Activated CD4-positive, alpha-beta T cell treated with anti-CD3 and anti-CD28 coated beads for 36 hours (primary cell): ENCODE measurements at regions not wholly inside any gene's neighbourhood (a gene's known extent, or its start where the extent isn't known, plus 50 kb on each side); places are given as distances from the start of the nearest gene placed in this dataset.

ENCODE experiments used
- ATAC-seq: fragments of 200-7000 bp; cut with Tn5 transposase; one replicate; pipeline ENCODE4 v1.10.0; 2021; ENCODE audit warnings: mild to moderate bottlenecking, moderate library complexity
- CTCF ChIA-PET: fragments of 350-600 bp; sonication (Branson Sonifier 250); formaldehyde crosslinking; loops from one replicate; lab custom pipeline; 2021; ENCODE audit warnings: antibody characterized with exemption; lab: Charles Lee
- POLR2A ChIA-PET: fragments of 350-600 bp; sonication (Branson Sonifier 250); formaldehyde crosslinking; loops from one replicate; lab custom pipeline; 2021; ENCODE audit warnings: antibody characterized with exemption, inconsistent platforms; lab: Charles Lee
- DNase-seq: peaks from one replicate; pipeline ENCODE4 v3.0.0-alpha.2; 2020
- H3K27ac Mint-ChIP-seq: one replicate; pipeline ENCODE4 v1.8.0; 2021; ENCODE audit warnings: mixed read lengths
- H3K27me3 Mint-ChIP-seq: one replicate; pipeline ENCODE4 v1.8.0; 2021; ENCODE audit warnings: mixed read lengths
- H3K36me3 Mint-ChIP-seq: one replicate; pipeline ENCODE4 v1.8.0; 2021; ENCODE audit warnings: low read depth, mixed read lengths
- H3K4me1 Mint-ChIP-seq: one replicate; pipeline ENCODE4 v1.8.0; 2021; ENCODE audit warnings: mixed read lengths
- H3K4me3 Mint-ChIP-seq: one replicate; pipeline ENCODE4 v1.8.0; 2021; ENCODE audit warnings: mild to moderate bottlenecking, moderate library complexity, mixed read lengths
- H3K9me3 Mint-ChIP-seq: one replicate; pipeline ENCODE4 v1.8.0; 2021; ENCODE audit warnings: low read depth, mixed read lengths
- intact Hi-C, 2 experiments: fragments of 100-400 bp; cut with DNase I in 1 of 2; cut with micrococcal nuclease in 1 of 2; formaldehyde crosslinking; loops; one replicate each; pipeline versions ENCODE4 v1.14.2 to v1.15.1; 2022 to 2024; cut with DNase I, micrococcal nuclease

DNA sequence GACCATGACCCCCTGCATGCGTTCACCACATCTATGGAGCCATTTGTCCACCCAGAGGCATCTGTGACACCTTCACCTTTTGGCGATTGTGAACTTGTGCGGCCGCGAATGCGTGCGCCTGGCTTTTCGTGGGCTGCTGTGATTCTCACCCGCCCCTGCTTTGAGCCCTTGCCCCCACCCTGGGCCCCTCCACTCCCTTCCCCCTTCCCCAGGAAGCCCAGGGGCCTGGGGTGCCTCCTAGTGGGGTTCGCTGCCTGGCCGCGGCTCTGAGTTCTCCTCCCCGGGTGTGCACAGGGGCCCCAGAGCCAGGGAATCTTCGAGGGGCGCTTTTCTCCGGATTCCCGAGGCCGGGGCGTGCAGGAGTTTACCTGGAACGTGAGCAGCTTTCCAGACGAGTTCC, 97.9 kb upstream of the ACTRT2 start:
- ChIA-PET POLR2A (no interaction called here), CTCF (no interaction called here)
- Mint-ChIP-seq H3K36me3 (no peaks in the 10 kb centered on the region), H3K4me1 (no peaks in the 10 kb centered on the region), H3K27me3 (peaks cover 2% of the 10 kb centered on the region), H3K4me3 (no peak overlapping the region), H3K27ac (no peak overlapping the region), H3K9me3 (no peaks in the 10 kb centered on the region)
- intact Hi-C loops = loop anchor here in 1 of 2 experiments (5.0 kb wide), 1 partner anchor 101 kb away; no protein-coding TSS in a partner anchor
- DNase-seq (no peak), ATAC-seq (no peak)

DNA sequence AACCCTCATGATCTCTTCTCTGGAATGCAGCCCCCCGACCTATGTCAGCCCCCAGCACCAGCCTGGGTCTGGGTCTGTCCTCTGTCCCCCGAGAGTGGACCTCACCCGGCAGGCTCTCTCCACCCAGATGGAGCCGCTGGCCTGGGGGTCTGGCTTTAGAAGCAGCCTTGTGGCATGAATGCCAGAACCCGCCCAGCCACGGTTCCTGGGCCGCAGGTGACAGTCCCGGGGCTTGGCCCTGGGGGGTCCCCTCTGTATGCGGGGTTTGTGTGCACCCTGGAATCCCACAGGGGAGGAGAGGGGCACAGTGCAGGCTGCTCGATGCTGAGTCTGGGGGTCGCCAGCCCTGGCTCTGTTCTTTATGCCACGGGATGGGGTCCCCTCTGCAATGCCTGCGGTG, 96.0 kb upstream of the ACTRT2 start:
- Mint-ChIP-seq H3K27ac (no peak overlapping the region), H3K4me1 (no peaks in the 10 kb centered on the region), H3K9me3 (no peaks in the 10 kb centered on the region), H3K36me3 (no peaks in the 10 kb centered on the region), H3K27me3 (peaks cover 2% of the 10 kb centered on the region), H3K4me3 (no peak overlapping the region)
- ChIA-PET POLR2A (no interaction called here), CTCF (interaction anchor here (1.6 kb wide), 1 partner anchor 103 kb away, joined by 3 read pairs; no protein-coding TSS in a partner anchor)
- ATAC-seq (no peak), DNase-seq (no peak)
- intact Hi-C loops = no loop called here

DNA sequence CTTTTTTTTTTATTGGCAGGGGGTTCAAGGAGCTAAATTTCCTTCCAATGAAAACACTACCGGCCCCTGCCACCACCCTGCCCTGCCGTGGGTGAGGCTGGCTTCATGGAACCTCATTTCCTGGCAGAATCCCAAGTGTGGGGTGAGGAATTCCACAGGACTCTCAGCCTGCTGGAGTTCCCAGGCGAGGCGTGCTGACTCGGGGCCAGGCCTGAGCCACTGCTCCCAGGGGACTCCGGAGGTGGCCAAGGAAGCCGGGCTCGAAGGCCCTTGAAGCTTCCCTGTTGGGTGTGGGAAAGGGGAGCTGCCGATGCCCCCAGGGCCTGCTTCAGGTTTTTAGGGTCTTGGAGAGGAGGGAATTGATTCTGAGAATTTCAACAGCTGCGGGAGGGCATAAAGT, 95.3 kb upstream of the ACTRT2 start:
- no peak overlapping the region for H3K27ac Mint-ChIP-seq
- H3K27me3 Mint-ChIP-seq = peaks cover 2% of the 10 kb centered on the region
- ATAC-seq (no peak), DNase-seq (no peak)
- no peak overlapping the region for H3K4me3 Mint-ChIP-seq
- CTCF ChIA-PET = interaction anchor here (1.6 kb wide), 1 partner anchor 103 kb away, joined by 3 read pairs; no protein-coding TSS in a partner anchor
- H3K4me1 Mint-ChIP-seq = no peaks in the 10 kb centered on the region
- no peaks in the 10 kb centered on the region for H3K9me3 Mint-ChIP-seq
- POLR2A ChIA-PET = no interaction called here
- H3K36me3 Mint-ChIP-seq = no peaks in the 10 kb centered on the region
- intact Hi-C loops = no loop called here

- POLR2A ChIA-PET = no interaction called here
- Mint-ChIP-seq H3K27me3 (peaks cover 2% of the 10 kb centered on the region), H3K27ac (no peak overlapping the region), H3K4me1 (no peaks in the 10 kb centered on the region), H3K36me3 (no peaks in the 10 kb centered on the region), H3K4me3 (no peak overlapping the region), H3K9me3 (no peaks in the 10 kb centered on the region)
- no peak for DNase-seq
- CTCF ChIA-PET = interaction anchor here (0.5 to 1.6 kb wide), 3 partner anchors 104 to 1658 kb away, joined by 3 read pairs; no protein-coding TSS in a partner anchor
- no peak for ATAC-seq
- intact Hi-C loops = no loop called here
These were observed 94.7 kb upstream of the ACTRT2 start for GRCh38 chr1:2926447-2927055.

- intact Hi-C loops = no loop called here
- POLR2A ChIA-PET = no interaction called here
- CTCF ChIA-PET = no interaction called here
These were observed 93.6 kb upstream of the ACTRT2 start for GRCh38 chr1:2927393-2928360.

GRCh38 chr1:2928366-2929325, 92.6 kb upstream of the ACTRT2 start:
- no peak overlapping the region for H3K27ac Mint-ChIP-seq
- H3K36me3 Mint-ChIP-seq = no peaks in the 10 kb centered on the region
- no peak overlapping the region for H3K4me3 Mint-ChIP-seq
- H3K9me3 Mint-ChIP-seq = no peaks in the 10 kb centered on the region
- ChIA-PET POLR2A (no interaction called here), CTCF (no interaction called here)
- intact Hi-C loops = no loop called here
- H3K27me3 Mint-ChIP-seq = peaks cover 2% of the 10 kb centered on the region
- ATAC-seq = no peak
- no peaks in the 10 kb centered on the region for H3K4me1 Mint-ChIP-seq
- DNase-seq = no peak

More at GRCh38 chr1:2927393-2928360, 93.6 kb upstream of the ACTRT2 start:
- Mint-ChIP-seq H3K9me3 (no peaks in the 10 kb centered on the region), H3K36me3 (no peaks in the 10 kb centered on the region), H3K27me3 (peaks cover 2% of the 10 kb centered on the region), H3K4me3 (no peak overlapping the region), H3K4me1 (no peaks in the 10 kb centered on the region), H3K27ac (no peak overlapping the region)
- ATAC-seq (no peak), DNase-seq (no peak)

- intact Hi-C loops = no loop called here
- ChIA-PET POLR2A (no interaction called here), CTCF (no interaction called here)
- H3K27ac Mint-ChIP-seq = no peak overlapping the region
- no peaks in the 10 kb centered on the region for H3K4me1 Mint-ChIP-seq
- H3K4me3 Mint-ChIP-seq = no peak overlapping the region
- DNase-seq (no peak), ATAC-seq (no peak)
- H3K27me3 Mint-ChIP-seq = peaks cover 2% of the 10 kb centered on the region
- no peaks in the 10 kb centered on the region for H3K9me3 Mint-ChIP-seq
- H3K36me3 Mint-ChIP-seq = no peaks in the 10 kb centered on the region
These were observed 91.9 kb upstream of the ACTRT2 start for GRCh38 chr1:2929335-2929734.

- intact Hi-C loops = no loop called here
- DNase-seq (no peak), ATAC-seq (no peak)
- Mint-ChIP-seq H3K4me3 (no peak overlapping the region), H3K27me3 (no peaks in the 10 kb centered on the region), H3K9me3 (no peaks in the 10 kb centered on the region), H3K4me1 (no peaks in the 10 kb centered on the region), H3K27ac (no peak overlapping the region), H3K36me3 (no peaks in the 10 kb centered on the region)
- ChIA-PET CTCF (interaction anchor here (0.7 kb wide), 1 partner anchor 109 kb away, joined by 3 read pairs; no protein-coding TSS in a partner anchor), POLR2A (no interaction called here)
These were observed 91.1 kb upstream of the ACTRT2 start for GRCh38 chr1:2930016-2930815.

DNA sequence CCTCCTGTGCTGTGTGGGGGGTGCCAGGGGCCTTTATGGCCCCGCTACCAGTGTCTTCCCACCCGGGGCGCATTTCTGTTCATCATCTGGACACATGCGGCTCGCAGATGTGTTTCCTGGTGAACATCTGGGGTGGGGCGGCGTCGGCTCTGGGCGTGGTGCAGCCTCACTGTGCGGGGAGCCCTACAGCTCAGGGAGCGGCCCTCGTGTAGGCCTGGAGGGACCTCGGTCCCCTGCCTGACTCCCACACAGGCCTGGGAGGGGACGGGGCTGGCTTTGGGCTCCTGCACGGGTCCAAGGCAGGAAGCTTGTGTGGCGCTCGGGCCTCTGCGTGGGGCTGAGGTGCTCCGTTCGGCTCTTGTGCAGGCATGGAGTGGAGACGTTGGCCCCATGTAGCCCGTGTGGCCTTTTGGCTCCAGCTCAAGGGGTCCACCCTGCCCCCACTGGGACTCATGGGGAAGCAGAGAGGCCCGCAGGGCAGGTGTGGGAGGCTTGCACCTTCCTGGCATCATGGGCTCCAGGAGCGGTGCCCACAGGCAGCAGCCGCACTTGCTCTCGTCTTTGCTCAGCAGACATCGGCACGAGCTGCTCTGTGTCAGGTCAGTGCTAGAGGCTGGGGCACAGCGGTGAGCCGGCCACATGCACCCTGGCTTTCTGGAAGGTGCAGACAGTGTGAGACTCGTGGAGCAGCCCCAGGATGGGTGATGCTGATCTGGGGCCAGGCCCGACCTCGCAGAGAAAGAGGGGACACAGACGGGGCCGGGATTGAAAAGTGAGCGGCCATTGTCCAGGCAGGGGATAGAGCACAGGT, 90.1 kb upstream of the ACTRT2 start:
- no peak for DNase-seq
- no peaks in the 10 kb centered on the region for H3K36me3 Mint-ChIP-seq
- POLR2A ChIA-PET = no interaction called here
- no peak overlapping the region for H3K27ac Mint-ChIP-seq
- no peak overlapping the region for H3K4me3 Mint-ChIP-seq
- ATAC-seq = no peak
- H3K9me3 Mint-ChIP-seq = no peaks in the 10 kb centered on the region
- CTCF ChIA-PET = interaction anchor here (0.7 kb wide), 1 partner anchor 110 kb away, joined by 3 read pairs; no protein-coding TSS in a partner anchor
- H3K27me3 Mint-ChIP-seq = no peaks in the 10 kb centered on the region
- H3K4me1 Mint-ChIP-seq = no peaks in the 10 kb centered on the region
- intact Hi-C loops = no loop called here
